ENCODE measurements at regions not wholly inside any gene's neighbourhood (a gene's known extent, or its start where the extent isn't known, plus 50 kb on each side); places are given as distances from the start of the nearest gene placed in this dataset.
"Not testable (repeated sequence)": the region's sequence is repeated elsewhere in the genome, so short reads cannot be mapped to it uniquely, and the experiment has no call there.

DNA sequence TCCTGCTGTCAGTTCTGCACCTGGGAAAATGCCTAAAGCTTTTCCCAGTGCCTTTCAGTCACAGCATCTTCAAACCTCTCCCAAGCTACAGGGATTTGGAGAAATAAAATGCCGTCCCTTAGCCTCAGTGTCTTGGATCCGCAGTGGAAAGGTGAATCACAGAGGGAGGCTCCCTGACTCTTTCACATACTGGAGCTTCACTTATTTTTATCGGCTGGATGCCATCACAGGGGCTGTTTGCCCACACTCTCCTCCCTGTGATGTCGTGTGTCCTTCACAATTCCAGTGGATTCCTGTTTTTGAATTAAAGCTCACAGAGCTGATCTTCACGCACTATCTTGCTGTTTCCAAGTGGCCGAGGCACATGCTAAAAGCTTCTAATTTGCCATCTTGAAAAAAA is 1303.1 kb upstream of the DDX18 start:
- H3K27ac ChIP-seq: no peak overlapping the region
- H3K9me3 ChIP-seq: no peaks in the 10 kb centered on the region
- no peaks in the 10 kb centered on the region for H3K27me3 ChIP-seq (replicated peaks; ENCODE audit: insufficient read depth)
- H3K4me3 ChIP-seq: no peak overlapping the region
- TF ChIP-seq, protein P1, sequence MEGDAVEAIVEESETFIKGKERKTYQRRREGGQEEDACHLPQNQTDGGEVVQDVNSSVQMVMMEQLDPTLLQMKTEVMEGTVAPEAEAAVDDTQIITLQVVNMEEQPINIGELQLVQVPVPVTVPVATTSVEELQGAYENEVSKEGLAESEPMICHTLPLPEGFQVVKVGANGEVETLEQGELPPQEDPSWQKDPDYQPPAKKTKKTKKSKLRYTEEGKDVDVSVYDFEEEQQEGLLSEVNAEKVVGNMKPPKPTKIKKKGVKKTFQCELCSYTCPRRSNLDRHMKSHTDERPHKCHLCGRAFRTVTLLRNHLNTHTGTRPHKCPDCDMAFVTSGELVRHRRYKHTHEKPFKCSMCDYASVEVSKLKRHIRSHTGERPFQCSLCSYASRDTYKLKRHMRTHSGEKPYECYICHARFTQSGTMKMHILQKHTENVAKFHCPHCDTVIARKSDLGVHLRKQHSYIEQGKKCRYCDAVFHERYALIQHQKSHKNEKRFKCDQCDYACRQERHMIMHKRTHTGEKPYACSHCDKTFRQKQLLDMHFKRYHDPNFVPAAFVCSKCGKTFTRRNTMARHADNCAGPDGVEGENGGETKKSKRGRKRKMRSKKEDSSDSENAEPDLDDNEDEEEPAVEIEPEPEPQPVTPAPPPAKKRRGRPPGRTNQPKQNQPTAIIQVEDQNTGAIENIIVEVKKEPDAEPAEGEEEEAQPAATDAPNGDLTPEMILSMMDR (IDR thresholded peaks at IDR 0.05): no peak
- DNase-seq (ENCODE audit: low spot score) (no peak), ATAC-seq (ENCODE audit: insufficient number of reproducible peaks, low FRiP score, low read depth) (no peak)
- no peaks in the 10 kb centered on the region for H3K4me1 ChIP-seq (ENCODE audit: control insufficient read depth in 1 of 2, low read depth in 2 of 2)
- H3K36me3 ChIP-seq: no peaks in the 10 kb centered on the region

- Histone ChIP-seq H3K27ac (no peak overlapping the region), H3K9me3 (no peaks in the 10 kb centered on the region), H3K36me3 (no peaks in the 10 kb centered on the region), H3K27me3 (replicated peaks; ENCODE audit: insufficient read depth) (no peaks in the 10 kb centered on the region), H3K4me3 (no peak overlapping the region), H3K4me1 (ENCODE audit: control insufficient read depth in 1 of 2, low read depth in 2 of 2) (no peaks in the 10 kb centered on the region)
- TF ChIP-seq, protein P1 (IDR thresholded peaks at IDR 0.05): no peak
- no peak for DNase-seq (ENCODE audit: low spot score)
- no peak for ATAC-seq (ENCODE audit: insufficient number of reproducible peaks, low FRiP score, low read depth)
Observed at GRCh38 chr2:116513991-116514390, 1300.5 kb upstream of the DDX18 start.

GRCh38 chr2:116517936-116518335 is 1296.6 kb upstream of the DDX18 start:
- ATAC-seq (ENCODE audit: insufficient number of reproducible peaks, low FRiP score, low read depth) (no peak), DNase-seq (ENCODE audit: low spot score) (no peak)
- TF ChIP-seq, protein P1 (IDR thresholded peaks at IDR 0.05): no peak
- Histone ChIP-seq H3K36me3 (no peaks in the 10 kb centered on the region), H3K27me3 (replicated peaks; ENCODE audit: insufficient read depth) (no peaks in the 10 kb centered on the region), H3K27ac (no peak overlapping the region), H3K9me3 (peaks cover 6% of the 10 kb centered on the region), H3K4me1 (ENCODE audit: control insufficient read depth in 1 of 2, low read depth in 2 of 2) (no peaks in the 10 kb centered on the region), H3K4me3 (no peak overlapping the region)

GRCh38 chr2:116537811-116538210 is 1276.7 kb upstream of the DDX18 start:
- Histone ChIP-seq H3K4me1 (ENCODE audit: control insufficient read depth in 1 of 2, low read depth in 2 of 2) (no peaks in the 10 kb centered on the region), H3K27ac (no peak overlapping the region), H3K9me3 (no peaks in the 10 kb centered on the region), H3K27me3 (replicated peaks; ENCODE audit: insufficient read depth) (no peaks in the 10 kb centered on the region), H3K4me3 (no peak overlapping the region), H3K36me3 (no peaks in the 10 kb centered on the region)
- DNase-seq (ENCODE audit: low spot score) (no peak), ATAC-seq (ENCODE audit: insufficient number of reproducible peaks, low FRiP score, low read depth) (no peak)
- TF ChIP-seq, protein P1 (IDR thresholded peaks at IDR 0.05): no peak

GRCh38 chr2:116545286-116546068 is 1269.0 kb upstream of the DDX18 start:
- no peaks in the 10 kb centered on the region for H3K9me3 ChIP-seq
- H3K27ac ChIP-seq: no peak overlapping the region
- H3K4me1 ChIP-seq (ENCODE audit: control insufficient read depth in 1 of 2, low read depth in 2 of 2): no peaks in the 10 kb centered on the region
- H3K4me3 ChIP-seq: no peak overlapping the region
- DNase-seq (ENCODE audit: low spot score) (no peak), ATAC-seq (ENCODE audit: insufficient number of reproducible peaks, low FRiP score, low read depth) (no peak)
- H3K36me3 ChIP-seq: no peaks in the 10 kb centered on the region
- no peaks in the 10 kb centered on the region for H3K27me3 ChIP-seq (replicated peaks; ENCODE audit: insufficient read depth)
- TF ChIP-seq, protein P1 (IDR thresholded peaks at IDR 0.05): no peak

DNA sequence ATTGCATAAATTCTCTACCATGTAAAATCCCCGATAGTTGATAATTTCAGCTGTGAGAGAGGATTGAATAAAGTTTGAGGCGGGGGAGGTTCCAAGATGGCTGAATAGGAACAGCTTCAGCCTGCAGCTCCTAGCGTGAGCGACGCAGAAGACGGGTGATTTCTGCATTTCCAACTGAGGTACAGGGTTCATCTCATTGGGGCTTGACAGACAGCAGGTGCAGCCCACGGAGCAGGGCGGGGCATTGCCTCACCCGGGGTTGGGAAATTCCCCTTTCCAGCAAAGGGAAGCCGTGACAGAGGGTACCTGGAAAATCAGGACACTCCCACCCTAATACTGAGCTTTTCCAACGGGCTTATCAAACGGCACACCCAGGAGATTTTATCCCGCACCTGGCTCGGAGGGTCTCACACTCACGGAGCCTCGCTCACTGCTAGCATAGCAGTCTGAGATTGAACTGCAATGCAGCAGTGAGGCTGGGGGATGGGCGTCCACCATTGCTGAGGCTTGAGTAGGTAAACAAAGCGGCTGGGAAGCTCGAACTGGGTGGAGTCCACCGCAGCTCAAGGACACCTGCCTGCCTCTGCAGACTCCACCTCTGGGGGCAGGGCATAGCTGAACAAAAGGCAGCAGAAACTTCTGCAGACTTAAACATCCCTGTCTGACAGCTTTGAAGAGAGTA is 1261.6 kb upstream of the DDX18 start:
- not testable (repeated sequence) for ATAC-seq (ENCODE audit: insufficient number of reproducible peaks, low FRiP score, low read depth); DNase-seq (ENCODE audit: low spot score); H3K27me3 ChIP-seq (replicated peaks; ENCODE audit: insufficient read depth); H3K4me3 ChIP-seq; H3K4me1 ChIP-seq (ENCODE audit: control insufficient read depth in 1 of 2, low read depth in 2 of 2); H3K9me3 ChIP-seq; H3K36me3 ChIP-seq; H3K27ac ChIP-seq

Measured in thoracic aorta (tissue), 2 donors.